SK-N-SH (cell line): ENCODE measurements at regions not wholly inside any gene's neighbourhood (a gene's known extent, or its start where the extent isn't known, plus 50 kb on each side); places are given as distances from the start of the nearest gene placed in this dataset.

Source experiments
- CHD2 ChIP-seq: fragments of 150-350 bp; IDR thresholded peaks from 2 replicates; pipeline ENCODE4 v1.6.1; 2018; ENCODE audit warnings: low read length; ENCODE audit not compliant: partially characterized antibody
- CTCF ChIP-seq: fragments of 200-600 bp; sonication (generic); IDR thresholded peaks from 2 replicates; pipeline ENCODE4 v1.6.1; 2017; ENCODE audit warnings: antibody characterized with exemption, mild to moderate bottlenecking, moderate library complexity
- EP300 ChIP-seq, 2 experiments: IDR thresholded peaks; 2 replicates each; pipeline versions ENCODE4 v1.4.0 to v1.6.1; 2012; ENCODE audit warnings: borderline replicate concordance in 1 of 2, low read depth in 1 of 2, low read length in 1 of 2
- FOSL2 ChIP-seq: IDR thresholded peaks from 2 replicates; pipeline ENCODE4 v1.4.0; 2012; ENCODE audit warnings: low read depth, mild to moderate bottlenecking, moderate library complexity, borderline replicate concordance
- GABPA ChIP-seq: IDR thresholded peaks from 2 replicates; pipeline ENCODE4 v1.4.0; 2012; ENCODE audit warnings: low read depth, mild to moderate bottlenecking
- JUND ChIP-seq: IDR thresholded peaks from 2 replicates; pipeline ENCODE4 v1.4.0; 2012
- POLR2AphosphoS5 ChIP-seq: IDR thresholded peaks from 2 replicates; pipeline ENCODE4 v1.6.1; 2012; ENCODE audit warnings: low read depth, low read length
- RFX5 ChIP-seq: IDR thresholded peaks from 2 replicates; pipeline ENCODE4 v1.6.1; 2012; ENCODE audit warnings: mild to moderate bottlenecking, improper control_type of control experiment, low read length
- SIN3A ChIP-seq: IDR thresholded peaks from 2 replicates; pipeline ENCODE4 v1.6.1; 2012; ENCODE audit warnings: low read depth, mild to moderate bottlenecking, low read length, moderate library complexity, borderline replicate concordance
- TAF1 ChIP-seq: IDR thresholded peaks from 2 replicates; pipeline ENCODE4 v1.6.1; 2012; ENCODE audit warnings: low read depth, mild to moderate bottlenecking, low read length, moderate library complexity, borderline replicate concordance
- TEAD4 ChIP-seq: IDR thresholded peaks from 2 replicates; pipeline ENCODE4 v1.4.0; 2012; ENCODE audit warnings: mild to moderate bottlenecking, borderline replicate concordance; ENCODE audit not compliant: insufficient read depth
- TF ChIP-seq, protein P1 (sequence below): IDR thresholded peaks from 2 replicates; pipeline ENCODE4 v1.4.0; 2012; ENCODE audit warnings: low read depth
- TF ChIP-seq, protein P2 (sequence below): IDR thresholded peaks from 2 replicates; pipeline ENCODE4; 2012

GRCh38 chr5:62828742-62829603 lies 250.4 kb downstream of the LRRC70 start:
- TF ChIP-seq CTCF (no peak), SIN3A (no peak), GABPA (no peak), CHD2 (no peak), POLR2AphosphoS5 (no peak), TAF1 (no peak), JUND (no peak), TEAD4 (no peak), RFX5 (no peak), FOSL2 (no peak), EP300 (IDR thresholded peaks at IDR 0.05; ENCODE audit: borderline replicate concordance in 1 of 2, low read depth in 1 of 2, low read length in 1 of 2) (no peak)
- TF ChIP-seq, protein P1, sequence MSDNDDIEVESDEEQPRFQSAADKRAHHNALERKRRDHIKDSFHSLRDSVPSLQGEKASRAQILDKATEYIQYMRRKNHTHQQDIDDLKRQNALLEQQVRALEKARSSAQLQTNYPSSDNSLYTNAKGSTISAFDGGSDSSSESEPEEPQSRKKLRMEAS, result no peak
- TF ChIP-seq, protein P2, sequence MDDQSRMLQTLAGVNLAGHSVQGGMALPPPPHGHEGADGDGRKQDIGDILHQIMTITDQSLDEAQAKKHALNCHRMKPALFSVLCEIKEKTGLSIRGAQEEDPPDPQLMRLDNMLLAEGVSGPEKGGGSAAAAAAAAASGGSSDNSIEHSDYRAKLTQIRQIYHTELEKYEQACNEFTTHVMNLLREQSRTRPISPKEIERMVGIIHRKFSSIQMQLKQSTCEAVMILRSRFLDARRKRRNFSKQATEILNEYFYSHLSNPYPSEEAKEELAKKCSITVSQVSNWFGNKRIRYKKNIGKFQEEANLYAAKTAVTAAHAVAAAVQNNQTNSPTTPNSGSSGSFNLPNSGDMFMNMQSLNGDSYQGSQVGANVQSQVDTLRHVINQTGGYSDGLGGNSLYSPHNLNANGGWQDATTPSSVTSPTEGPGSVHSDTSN, result no peak
